ENCODE measurements at regions not wholly inside any gene's neighbourhood (a gene's known extent, or its start where the extent isn't known, plus 50 kb on each side); places are given as distances from the start of the nearest gene placed in this dataset.
"Not testable (repeated sequence)": the region's sequence is repeated elsewhere in the genome, so short reads cannot be mapped to it uniquely, and the experiment has no call there.

- WGBS = 54% methylated on average over 3 of the region's 3 CpGs
- H3K27me3 ChIP-seq (ENCODE audit: control insufficient read depth in 2 of 2, insufficient read depth in 1 of 2, low read length in 1 of 2); H3K9me3 ChIP-seq (ENCODE audit: control insufficient read depth in 2 of 2, insufficient read depth in 1 of 2, low read length in 1 of 2); DNase-seq (ENCODE audit: low read depth in 6 of 9, low spot score in 9 of 9); H3K27ac ChIP-seq (ENCODE audit: low read depth in 1 of 2, low read length in 1 of 2); H3K4me3 ChIP-seq (ENCODE audit: low read length in 2 of 2); H3K4me1 ChIP-seq (ENCODE audit: control insufficient read depth in 2 of 2, insufficient read depth in 2 of 2, low read length in 2 of 2); H3K36me3 ChIP-seq (ENCODE audit: control insufficient read depth in 2 of 2, insufficient read depth in 2 of 2, low read length in 1 of 2): not testable (repeated sequence)
Observed at GRCh38 chr12:107214373-107214773, 121.0 kb upstream of the CRY1 start.

- DNase-seq (ENCODE audit: low read depth in 6 of 9, low spot score in 9 of 9); H3K9me3 ChIP-seq (ENCODE audit: control insufficient read depth in 2 of 2, insufficient read depth in 1 of 2, low read length in 1 of 2); H3K27ac ChIP-seq (ENCODE audit: low read depth in 1 of 2, low read length in 1 of 2); H3K36me3 ChIP-seq (ENCODE audit: control insufficient read depth in 2 of 2, insufficient read depth in 2 of 2, low read length in 1 of 2); H3K4me3 ChIP-seq (ENCODE audit: low read length in 2 of 2); H3K4me1 ChIP-seq (ENCODE audit: control insufficient read depth in 2 of 2, insufficient read depth in 2 of 2, low read length in 2 of 2); H3K27me3 ChIP-seq (ENCODE audit: control insufficient read depth in 2 of 2, insufficient read depth in 1 of 2, low read length in 1 of 2): not testable (repeated sequence)
- WGBS = 84% methylated on average over 7 of the region's 7 CpGs
Observed at GRCh38 chr12:107216411-107216810, 123.1 kb upstream of the CRY1 start.

- WGBS = 97% methylated on average over 3 of the region's 3 CpGs
- no peaks in the 10 kb centered on the region for H3K9me3 ChIP-seq (ENCODE audit: control insufficient read depth in 2 of 2, insufficient read depth in 1 of 2, low read length in 1 of 2)
Observed at GRCh38 chr12:107219301-107219700, 126.0 kb upstream of the CRY1 start.

GRCh38 chr12:107221913-107222312 is 128.6 kb upstream of the CRY1 start:
- Histone ChIP-seq H3K36me3 (ENCODE audit: control insufficient read depth in 2 of 2, insufficient read depth in 2 of 2, low read length in 1 of 2) (no peaks in the 10 kb centered on the region), H3K27ac (ENCODE audit: low read depth in 1 of 2, low read length in 1 of 2) (no peak overlapping the region), H3K4me3 (ENCODE audit: low read length in 2 of 2) (no peak overlapping the region), H3K4me1 (ENCODE audit: control insufficient read depth in 2 of 2, insufficient read depth in 2 of 2, low read length in 2 of 2) (no peaks in the 10 kb centered on the region), H3K9me3 (ENCODE audit: control insufficient read depth in 2 of 2, insufficient read depth in 1 of 2, low read length in 1 of 2) (no peaks in the 10 kb centered on the region), H3K27me3 (ENCODE audit: control insufficient read depth in 2 of 2, insufficient read depth in 1 of 2, low read length in 1 of 2) (no peaks in the 10 kb centered on the region)
- DNase-seq (ENCODE audit: low read depth in 6 of 9, low spot score in 9 of 9) = no peak

More at GRCh38 chr12:107219301-107219700, 126.0 kb upstream of the CRY1 start:
- Histone ChIP-seq H3K4me1 (ENCODE audit: control insufficient read depth in 2 of 2, insufficient read depth in 2 of 2, low read length in 2 of 2) (no peaks in the 10 kb centered on the region), H3K27ac (ENCODE audit: low read depth in 1 of 2, low read length in 1 of 2) (no peak overlapping the region), H3K36me3 (ENCODE audit: control insufficient read depth in 2 of 2, insufficient read depth in 2 of 2, low read length in 1 of 2) (no peaks in the 10 kb centered on the region), H3K27me3 (ENCODE audit: control insufficient read depth in 2 of 2, insufficient read depth in 1 of 2, low read length in 1 of 2) (no peaks in the 10 kb centered on the region), H3K4me3 (ENCODE audit: low read length in 2 of 2) (no peak overlapping the region)
- no peak for DNase-seq (ENCODE audit: low read depth in 6 of 9, low spot score in 9 of 9)

GRCh38 chr12:107223821-107224220 is 130.5 kb upstream of the CRY1 start:
- Histone ChIP-seq H3K36me3 (ENCODE audit: control insufficient read depth in 2 of 2, insufficient read depth in 2 of 2, low read length in 1 of 2) (no peaks in the 10 kb centered on the region), H3K27ac (ENCODE audit: low read depth in 1 of 2, low read length in 1 of 2) (no peak overlapping the region), H3K4me1 (ENCODE audit: control insufficient read depth in 2 of 2, insufficient read depth in 2 of 2, low read length in 2 of 2) (no peaks in the 10 kb centered on the region), H3K27me3 (ENCODE audit: control insufficient read depth in 2 of 2, insufficient read depth in 1 of 2, low read length in 1 of 2) (no peaks in the 10 kb centered on the region), H3K9me3 (ENCODE audit: control insufficient read depth in 2 of 2, insufficient read depth in 1 of 2, low read length in 1 of 2) (no peaks in the 10 kb centered on the region), H3K4me3 (ENCODE audit: low read length in 2 of 2) (no peak overlapping the region)
- no peak for DNase-seq (ENCODE audit: low read depth in 6 of 9, low spot score in 9 of 9)
- WGBS = 95% methylated on average over 5 of the region's 5 CpGs

- no peaks in the 10 kb centered on the region for H3K36me3 ChIP-seq (ENCODE audit: control insufficient read depth in 2 of 2, insufficient read depth in 2 of 2, low read length in 1 of 2)
- H3K4me3 ChIP-seq (ENCODE audit: low read length in 2 of 2) = no peak overlapping the region
- H3K27me3 ChIP-seq (ENCODE audit: control insufficient read depth in 2 of 2, insufficient read depth in 1 of 2, low read length in 1 of 2) = no peaks in the 10 kb centered on the region
- WGBS = 84% methylated on average over 6 of the region's 6 CpGs
- no peak for DNase-seq (ENCODE audit: low read depth in 6 of 9, low spot score in 9 of 9)
- H3K9me3 ChIP-seq (ENCODE audit: control insufficient read depth in 2 of 2, insufficient read depth in 1 of 2, low read length in 1 of 2) = no peaks in the 10 kb centered on the region
- no peaks in the 10 kb centered on the region for H3K4me1 ChIP-seq (ENCODE audit: control insufficient read depth in 2 of 2, insufficient read depth in 2 of 2, low read length in 2 of 2)
- H3K27ac ChIP-seq (ENCODE audit: low read depth in 1 of 2, low read length in 1 of 2) = no peak overlapping the region
Observed at GRCh38 chr12:107225635-107226034, 132.3 kb upstream of the CRY1 start.

- Histone ChIP-seq H3K36me3 (ENCODE audit: control insufficient read depth in 2 of 2, insufficient read depth in 2 of 2, low read length in 1 of 2) (no peaks in the 10 kb centered on the region), H3K27ac (ENCODE audit: low read depth in 1 of 2, low read length in 1 of 2) (no peak overlapping the region), H3K9me3 (ENCODE audit: control insufficient read depth in 2 of 2, insufficient read depth in 1 of 2, low read length in 1 of 2) (no peaks in the 10 kb centered on the region), H3K4me3 (ENCODE audit: low read length in 2 of 2) (no peak overlapping the region), H3K27me3 (ENCODE audit: control insufficient read depth in 2 of 2, insufficient read depth in 1 of 2, low read length in 1 of 2) (no peaks in the 10 kb centered on the region), H3K4me1 (ENCODE audit: control insufficient read depth in 2 of 2, insufficient read depth in 2 of 2, low read length in 2 of 2) (no peaks in the 10 kb centered on the region)
- WGBS = 97% methylated on average over 2 of the region's 2 CpGs
- DNase-seq (ENCODE audit: low read depth in 6 of 9, low spot score in 9 of 9) = no peak
Observed at GRCh38 chr12:107226126-107226525, 132.8 kb upstream of the CRY1 start.

- DNase-seq (ENCODE audit: low read depth in 6 of 9, low spot score in 9 of 9) = no peak
- no peak overlapping the region for H3K27ac ChIP-seq (ENCODE audit: low read depth in 1 of 2, low read length in 1 of 2)
- no peak overlapping the region for H3K4me3 ChIP-seq (ENCODE audit: low read length in 2 of 2)
- H3K9me3 ChIP-seq (ENCODE audit: control insufficient read depth in 2 of 2, insufficient read depth in 1 of 2, low read length in 1 of 2) = no peaks in the 10 kb centered on the region
- no peaks in the 10 kb centered on the region for H3K4me1 ChIP-seq (ENCODE audit: control insufficient read depth in 2 of 2, insufficient read depth in 2 of 2, low read length in 2 of 2)
- 87% methylated on average over 4 of the region's 4 CpGs for WGBS
- H3K27me3 ChIP-seq (ENCODE audit: control insufficient read depth in 2 of 2, insufficient read depth in 1 of 2, low read length in 1 of 2) = no peaks in the 10 kb centered on the region
- H3K36me3 ChIP-seq (ENCODE audit: control insufficient read depth in 2 of 2, insufficient read depth in 2 of 2, low read length in 1 of 2) = no peaks in the 10 kb centered on the region
Observed at GRCh38 chr12:107228076-107228475, 134.7 kb upstream of the CRY1 start.

- DNase-seq (ENCODE audit: low read depth in 6 of 9, low spot score in 9 of 9) = no peak
- H3K36me3 ChIP-seq (ENCODE audit: control insufficient read depth in 2 of 2, insufficient read depth in 2 of 2, low read length in 1 of 2) = no peaks in the 10 kb centered on the region
- H3K9me3 ChIP-seq (ENCODE audit: control insufficient read depth in 2 of 2, insufficient read depth in 1 of 2, low read length in 1 of 2) = no peaks in the 10 kb centered on the region
- no peaks in the 10 kb centered on the region for H3K27me3 ChIP-seq (ENCODE audit: control insufficient read depth in 2 of 2, insufficient read depth in 1 of 2, low read length in 1 of 2)
- 95% methylated on average over 5 of the region's 5 CpGs for WGBS
- no peak overlapping the region for H3K27ac ChIP-seq (ENCODE audit: low read depth in 1 of 2, low read length in 1 of 2)
- H3K4me1 ChIP-seq (ENCODE audit: control insufficient read depth in 2 of 2, insufficient read depth in 2 of 2, low read length in 2 of 2) = no peaks in the 10 kb centered on the region
- H3K4me3 ChIP-seq (ENCODE audit: low read length in 2 of 2) = no peak overlapping the region
Observed at GRCh38 chr12:107229827-107230226, 136.5 kb upstream of the CRY1 start.

- Histone ChIP-seq H3K27ac (ENCODE audit: low read depth in 1 of 2, low read length in 1 of 2) (no peak overlapping the region), H3K36me3 (ENCODE audit: control insufficient read depth in 2 of 2, insufficient read depth in 2 of 2, low read length in 1 of 2) (no peaks in the 10 kb centered on the region), H3K9me3 (ENCODE audit: control insufficient read depth in 2 of 2, insufficient read depth in 1 of 2, low read length in 1 of 2) (no peaks in the 10 kb centered on the region), H3K4me1 (ENCODE audit: control insufficient read depth in 2 of 2, insufficient read depth in 2 of 2, low read length in 2 of 2) (no peaks in the 10 kb centered on the region), H3K27me3 (ENCODE audit: control insufficient read depth in 2 of 2, insufficient read depth in 1 of 2, low read length in 1 of 2) (no peaks in the 10 kb centered on the region), H3K4me3 (ENCODE audit: low read length in 2 of 2) (no peak overlapping the region)
- no peak for DNase-seq (ENCODE audit: low read depth in 6 of 9, low spot score in 9 of 9)
- WGBS = 97% methylated on average over 11 of the region's 11 CpGs
Observed at GRCh38 chr12:107231303-107231702, 138.0 kb upstream of the CRY1 start.
